Lower leg skin (tissue), 3 donors: ENCODE measurements at regions not wholly inside any gene's neighbourhood (a gene's known extent, or its start where the extent isn't known, plus 50 kb on each side); places are given as distances from the start of the nearest gene placed in this dataset.

Source experiments
- CTCF ChIP-seq, 3 donors: fragments of 450-650 bp; IDR thresholded peaks; one replicate each; pipeline ENCODE4 v1.5.1; 2016; ENCODE audit warnings: antibody characterized with exemption in 3 of 3, mild to moderate bottlenecking in 3 of 3, moderate library complexity in 2 of 3
- POLR2A ChIP-seq, 2 donors: fragments of 450-650 bp; IDR thresholded peaks; one replicate each; pipeline ENCODE4 v1.6.1; 2016 to 2017; ENCODE audit warnings: antibody characterized with exemption in 2 of 2, mild to moderate bottlenecking in 1 of 2, moderate library complexity in 1 of 2

- TF ChIP-seq CTCF (IDR thresholded peaks at IDR 0.05) (no peak), POLR2A (IDR thresholded peaks at IDR 0.05) (no peak)
Observed at GRCh38 chr1:218521414-218522169, 176.5 kb downstream of the TGFB2 start.
